SU-DHL-6 (cell line): ENCODE measurements at regions not wholly inside any gene's neighbourhood (a gene's known extent, or its start where the extent isn't known, plus 50 kb on each side); places are given as distances from the start of the nearest gene placed in this dataset.

ENCODE experiments used
- H2AFZ ChIP-seq: fragments of 200-600 bp; sonication (generic); 2 replicates; pipeline ENCODE4 v1.6.1; 2014; ENCODE audit warnings: low read depth, mild to moderate bottlenecking, moderate library complexity, mixed read lengths, antibody characterized with exemption, low read length; ENCODE audit not compliant: severe bottlenecking
- H3F3A ChIP-seq: fragments of 200-600 bp; shearing (Covaris generic); 2 replicates; pipeline ENCODE4 v1.6.0; 2016; ENCODE audit warnings: antibody characterized with exemption, mild to moderate bottlenecking; ENCODE audit not compliant: insufficient read depth
- H3K27ac ChIP-seq: fragments of 200-600 bp; sonication (generic); 2 replicates; pipeline ENCODE4 v1.5.1; 2016; ENCODE audit warnings: low read depth, mild to moderate bottlenecking, low read length, moderate library complexity, mixed read lengths
- H3K27me3 ChIP-seq: fragments of 200-600 bp; sonication (generic), shearing (Covaris generic); 2 replicates; pipeline ENCODE4 v1.6.0; 2014; ENCODE audit warnings: mild to moderate bottlenecking, low read length
- H3K36me3 ChIP-seq: fragments of 200-600 bp; sonication (generic); 2 replicates; pipeline ENCODE4 v1.6.1; 2014; ENCODE audit warnings: mild to moderate bottlenecking, low read length, mixed read lengths
- H3K4me2 ChIP-seq: fragments of 300-600, 200-600 bp; shearing (Covaris generic), sonication (generic); 2 replicates; pipeline ENCODE4 v1.6.0; 2014; ENCODE audit warnings: low read length, low read depth, mild to moderate bottlenecking; ENCODE audit not compliant: poor library complexity, severe bottlenecking
- H3K4me3 ChIP-seq: fragments of 200-600 bp; sonication (generic); 2 replicates; pipeline ENCODE4 v1.5.1; 2014; ENCODE audit warnings: antibody characterized with exemption, low read length, mild to moderate bottlenecking, mixed read lengths; ENCODE audit not compliant: insufficient read depth, poor library complexity, severe bottlenecking
- H3K79me2 ChIP-seq: fragments of 200-600 bp; sonication (generic); 2 replicates; pipeline ENCODE4 v1.6.1; 2014; ENCODE audit warnings: mild to moderate bottlenecking, low read length, moderate library complexity; ENCODE audit not compliant: insufficient read depth
- H3K9ac ChIP-seq: fragments of 200-600 bp; sonication (generic); 2 replicates; pipeline ENCODE4 v1.7.0; 2014; ENCODE audit warnings: mild to moderate bottlenecking, low read length
- H3K9me2 ChIP-seq: fragments of 200-600 bp; sonication (generic); replicated peaks from 2 replicates; pipeline ENCODE4 v1.6.1; 2014; ENCODE audit warnings: low read length; ENCODE audit not compliant: insufficient read depth
- H3K9me3 ChIP-seq: fragments of 200-600 bp; sonication (generic); 2 replicates; pipeline ENCODE4 v1.6.1; 2014; ENCODE audit warnings: low read length, mixed read lengths; ENCODE audit not compliant: insufficient read depth
- H4K20me1 ChIP-seq: fragments of 200-600 bp; sonication (generic); 2 replicates; pipeline ENCODE4 v1.6.1; 2014; ENCODE audit warnings: low read depth, mild to moderate bottlenecking, antibody characterized with exemption, low read length, moderate library complexity, mixed read lengths
- EZH2phosphoT487 ChIP-seq: fragments of 200-600 bp; sonication (generic), shearing (Covaris generic); conservative IDR thresholded peaks from 2 replicates; pipeline ENCODE4 v1.6.1; 2018; ENCODE audit warnings: mild to moderate bottlenecking, antibody characterized with exemption, low read length, moderate library complexity, mixed read lengths
- TF ChIP-seq, protein P1 (sequence below): fragments of 200-600 bp; sonication (generic); IDR thresholded peaks from one replicate; pipeline ENCODE4 v1.5.1; 2017; ENCODE audit warnings: antibody characterized with exemption, mild to moderate bottlenecking, low read length, moderate library complexity; ENCODE audit not compliant: insufficient read depth, poor library complexity, severe bottlenecking

DNA sequence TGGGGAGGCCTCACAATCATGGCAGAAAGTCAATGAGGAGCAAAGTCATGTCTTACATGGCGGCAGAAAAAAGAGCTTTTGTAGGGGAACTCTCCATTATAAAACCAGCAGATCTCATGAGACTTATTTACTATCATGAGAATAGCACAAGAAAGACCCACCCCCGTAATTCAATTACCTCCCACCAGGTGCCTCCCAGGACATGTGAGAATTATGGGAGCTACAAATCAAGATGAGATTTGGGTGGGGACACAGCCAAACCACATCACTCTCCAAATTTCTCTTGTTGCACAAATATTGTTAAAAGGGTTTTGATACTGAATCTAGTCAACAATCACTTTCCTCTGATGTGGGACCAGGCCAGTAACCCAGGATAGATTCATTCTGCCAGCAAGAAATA is 1176.1 kb downstream of the CDH9 start:
- H3K36me3 ChIP-seq, result no peaks in the 10 kb centered on the region
- H3K9me2 ChIP-seq, result no peaks in the 10 kb centered on the region
- no peak overlapping the region for H3K27ac ChIP-seq
- no peak for TF ChIP-seq EZH2phosphoT487
- TF ChIP-seq, protein P1, sequence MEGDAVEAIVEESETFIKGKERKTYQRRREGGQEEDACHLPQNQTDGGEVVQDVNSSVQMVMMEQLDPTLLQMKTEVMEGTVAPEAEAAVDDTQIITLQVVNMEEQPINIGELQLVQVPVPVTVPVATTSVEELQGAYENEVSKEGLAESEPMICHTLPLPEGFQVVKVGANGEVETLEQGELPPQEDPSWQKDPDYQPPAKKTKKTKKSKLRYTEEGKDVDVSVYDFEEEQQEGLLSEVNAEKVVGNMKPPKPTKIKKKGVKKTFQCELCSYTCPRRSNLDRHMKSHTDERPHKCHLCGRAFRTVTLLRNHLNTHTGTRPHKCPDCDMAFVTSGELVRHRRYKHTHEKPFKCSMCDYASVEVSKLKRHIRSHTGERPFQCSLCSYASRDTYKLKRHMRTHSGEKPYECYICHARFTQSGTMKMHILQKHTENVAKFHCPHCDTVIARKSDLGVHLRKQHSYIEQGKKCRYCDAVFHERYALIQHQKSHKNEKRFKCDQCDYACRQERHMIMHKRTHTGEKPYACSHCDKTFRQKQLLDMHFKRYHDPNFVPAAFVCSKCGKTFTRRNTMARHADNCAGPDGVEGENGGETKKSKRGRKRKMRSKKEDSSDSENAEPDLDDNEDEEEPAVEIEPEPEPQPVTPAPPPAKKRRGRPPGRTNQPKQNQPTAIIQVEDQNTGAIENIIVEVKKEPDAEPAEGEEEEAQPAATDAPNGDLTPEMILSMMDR, result no peak
- H2AFZ ChIP-seq, result no peak overlapping the region
- H3K9me3 ChIP-seq, result peaks cover 10% of the 10 kb centered on the region; the same call in 1 of the 2 replicates
- no peak overlapping the region for H3K4me3 ChIP-seq
- no peaks in the 10 kb centered on the region for H3K27me3 ChIP-seq
- no peaks in the 10 kb centered on the region for H3F3A ChIP-seq
- no peak overlapping the region for H3K9ac ChIP-seq
- no peak overlapping the region for H3K4me2 ChIP-seq
- H4K20me1 ChIP-seq, result no peaks in the 10 kb centered on the region
- H3K79me2 ChIP-seq, result no peaks in the 10 kb centered on the region

DNA sequence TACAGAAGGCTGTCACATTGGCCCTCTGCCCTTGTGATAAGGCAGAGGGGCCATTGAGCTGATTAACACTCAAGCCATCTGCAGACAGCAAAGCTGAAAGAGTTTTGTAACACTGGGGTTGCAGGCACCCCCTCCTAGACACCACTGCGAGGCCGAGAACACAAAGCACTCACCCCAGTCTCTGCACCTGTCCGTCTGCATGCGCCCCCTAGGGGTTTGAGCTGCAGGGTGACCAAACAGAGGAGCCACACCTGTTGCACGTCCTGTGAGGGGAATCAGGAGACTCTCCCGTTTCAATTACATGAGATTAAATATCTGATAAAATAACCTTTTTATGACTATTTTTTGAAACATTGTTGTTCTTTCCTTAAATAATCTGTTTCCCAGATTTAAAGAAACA is 1180.4 kb downstream of the CDH9 start:
- Histone ChIP-seq H3K9ac (no peak overlapping the region), H3F3A (no peaks in the 10 kb centered on the region), H3K79me2 (no peaks in the 10 kb centered on the region), H3K9me3 (peaks cover 15% of the 10 kb centered on the region; the same call in 1 of the 2 replicates), H3K4me3 (no peak overlapping the region), H2AFZ (peak overlapping the region; percentile 90), H3K4me2 (no peak overlapping the region), H3K27me3 (no peaks in the 10 kb centered on the region), H3K9me2 (no peaks in the 10 kb centered on the region), H3K27ac (no peak overlapping the region), H4K20me1 (no peaks in the 10 kb centered on the region), H3K36me3 (no peaks in the 10 kb centered on the region)
- no peak for TF ChIP-seq EZH2phosphoT487
- TF ChIP-seq, protein P1, result peak; percentile 43

DNA sequence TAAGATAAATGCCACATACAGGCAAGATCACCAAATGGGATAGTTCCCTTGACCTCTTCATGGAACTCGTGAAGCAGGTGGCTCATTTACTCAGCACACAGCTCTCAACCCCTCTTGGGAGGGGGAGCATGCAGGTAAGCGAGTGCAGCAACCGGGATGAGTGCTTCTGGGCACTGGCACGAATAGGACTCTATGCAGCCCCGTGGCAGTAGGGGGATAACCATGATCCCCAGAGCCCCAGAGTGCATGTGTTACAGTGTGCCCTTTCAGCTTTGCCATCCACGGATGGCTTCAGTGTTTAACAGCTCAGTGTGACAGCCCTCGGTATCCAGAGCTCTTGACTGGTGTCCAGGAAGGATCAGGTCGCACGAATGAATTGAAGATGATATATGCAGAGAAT is 1187.1 kb downstream of the CDH9 start:
- Histone ChIP-seq H3K27me3 (no peaks in the 10 kb centered on the region), H3K27ac (no peak overlapping the region), H3K79me2 (no peaks in the 10 kb centered on the region), H3K9me2 (no peaks in the 10 kb centered on the region), H3K4me3 (no peak overlapping the region), H3K9ac (no peak overlapping the region), H3K4me2 (no peak overlapping the region), H4K20me1 (no peaks in the 10 kb centered on the region), H3K9me3 (peaks cover 6% of the 10 kb centered on the region; the same call in 1 of the 2 replicates), H3F3A (no peaks in the 10 kb centered on the region), H2AFZ (no peak overlapping the region), H3K36me3 (no peaks in the 10 kb centered on the region)
- no peak for TF ChIP-seq EZH2phosphoT487
- TF ChIP-seq, protein P1, result no peak
